GM18861 (cell line): ENCODE measurements at regions not wholly inside any gene's neighbourhood (a gene's known extent, or its start where the extent isn't known, plus 50 kb on each side); places are given as distances from the start of the nearest gene placed in this dataset.
"Not testable (repeated sequence)": the region's sequence is repeated elsewhere in the genome, so short reads cannot be mapped to it uniquely, and the experiment has no call there.

ENCODE experiments used
- ATAC-seq: cut with Tn5 transposase; IDR thresholded peaks from one replicate; pipeline ENCODE4 v1.9.1; 2021; ENCODE audit not compliant: unreplicated experiment

- no peak for ATAC-seq
Observed at GRCh38 chr11:45412051-45412471, 125.9 kb upstream of the SYT13 start.

GRCh38 chr11:45411228-45411946 is 125.2 kb upstream of the SYT13 start:
- no peak for ATAC-seq

GRCh38 chr11:45410391-45411227 is 124.5 kb upstream of the SYT13 start:
- no peak for ATAC-seq

- ATAC-seq, result no peak
Observed at GRCh38 chr11:45409587-45409986, 123.4 kb upstream of the SYT13 start.

- no peak for ATAC-seq
Observed at GRCh38 chr11:45407226-45407625, 121.1 kb upstream of the SYT13 start.

- ATAC-seq, result no peak
Observed at GRCh38 chr11:45405916-45406670, 120.0 kb upstream of the SYT13 start.

- ATAC-seq, result not testable (repeated sequence)
Observed at GRCh38 chr11:45403521-45403920, 117.4 kb upstream of the SYT13 start.

- ATAC-seq, result no peak
Observed at GRCh38 chr11:45402049-45402630, 116.0 kb upstream of the SYT13 start.

GRCh38 chr11:45400591-45400990 is 114.5 kb upstream of the SYT13 start:
- ATAC-seq, result no peak

- ATAC-seq, result no peak
Observed at GRCh38 chr11:45399166-45399565, 113.0 kb upstream of the SYT13 start.

GRCh38 chr11:45398325-45398724 is 112.2 kb upstream of the SYT13 start:
- no peak for ATAC-seq

GRCh38 chr11:45396394-45396793 is 110.3 kb upstream of the SYT13 start:
- ATAC-seq, result no peak

- ATAC-seq, result no peak
Observed at GRCh38 chr11:45395947-45396346, 109.8 kb upstream of the SYT13 start.

- no peak for ATAC-seq
Observed at GRCh38 chr11:45395421-45395820, 109.3 kb upstream of the SYT13 start.

- ATAC-seq, result no peak
Observed at GRCh38 chr11:45394294-45395085, 108.3 kb upstream of the SYT13 start.

- ATAC-seq, result no peak
Observed at GRCh38 chr11:45393826-45394225, 107.7 kb upstream of the SYT13 start.

- no peak for ATAC-seq
Observed at GRCh38 chr11:45393334-45393733, 107.2 kb upstream of the SYT13 start.

GRCh38 chr11:45392591-45393091 is 106.5 kb upstream of the SYT13 start:
- no peak for ATAC-seq

- ATAC-seq, result no peak
Observed at GRCh38 chr11:45392154-45392553, 106.0 kb upstream of the SYT13 start.

GRCh38 chr11:45391168-45391850 is 105.2 kb upstream of the SYT13 start:
- ATAC-seq, result no peak
